ENCODE measurements at regions not wholly inside any gene's neighbourhood (a gene's known extent, or its start where the extent isn't known, plus 50 kb on each side); places are given as distances from the start of the nearest gene placed in this dataset.

GRCh38 chr16:9680019-9680655 is 502.1 kb downstream of the GRIN2A start:
- Histone ChIP-seq H3K36me3 (ENCODE audit: control insufficient read depth, insufficient read depth, low read length) (no peaks in the 10 kb centered on the region), H3K4me3 (ENCODE audit: low read depth, low read length) (no peak overlapping the region), H3K27me3 (ENCODE audit: control insufficient read depth, insufficient read depth, low read length) (no peaks in the 10 kb centered on the region)
- POLR2A ChIA-PET: no interaction called here
- CTCF ChIA-PET: no interaction called here
- TF ChIP-seq CTCF (IDR thresholded peaks at IDR 0.05; ENCODE audit: insufficient read depth, low read depth, low read length): no peak
- no peak for DNase-seq (ENCODE audit: low read depth)

GRCh38 chr16:9680968-9681367 is 501.3 kb downstream of the GRIN2A start:
- DNase-seq (ENCODE audit: low read depth): no peak
- H3K4me3 ChIP-seq (ENCODE audit: low read depth, low read length): no peak overlapping the region
- no peaks in the 10 kb centered on the region for H3K27me3 ChIP-seq (ENCODE audit: control insufficient read depth, insufficient read depth, low read length)
- CTCF ChIA-PET: no interaction called here
- POLR2A ChIA-PET: no interaction called here
- H3K36me3 ChIP-seq (ENCODE audit: control insufficient read depth, insufficient read depth, low read length): no peaks in the 10 kb centered on the region
- no peak for TF ChIP-seq CTCF (IDR thresholded peaks at IDR 0.05; ENCODE audit: insufficient read depth, low read depth, low read length)

- DNase-seq (ENCODE audit: low read depth): no peak
- Histone ChIP-seq H3K36me3 (ENCODE audit: control insufficient read depth, insufficient read depth, low read length) (no peaks in the 10 kb centered on the region), H3K4me3 (ENCODE audit: low read depth, low read length) (no peak overlapping the region), H3K27me3 (ENCODE audit: control insufficient read depth, insufficient read depth, low read length) (no peaks in the 10 kb centered on the region)
- CTCF ChIA-PET: no interaction called here
- TF ChIP-seq CTCF (IDR thresholded peaks at IDR 0.05; ENCODE audit: insufficient read depth, low read depth, low read length): no peak
- POLR2A ChIA-PET: no interaction called here
Measured at GRCh38 chr16:9681508-9681907, 500.7 kb downstream of the GRIN2A start.

GRCh38 chr16:9682320-9682719 is 499.9 kb downstream of the GRIN2A start:
- no peak for DNase-seq (ENCODE audit: low read depth)
- Histone ChIP-seq H3K36me3 (ENCODE audit: control insufficient read depth, insufficient read depth, low read length) (no peaks in the 10 kb centered on the region), H3K27me3 (ENCODE audit: control insufficient read depth, insufficient read depth, low read length) (no peaks in the 10 kb centered on the region), H3K4me3 (ENCODE audit: low read depth, low read length) (no peak overlapping the region)
- ChIA-PET CTCF (interaction anchor here (0.9 kb wide), 1 partner anchor 29 kb away, joined by 4 read pairs; no protein-coding TSS in a partner anchor), POLR2A (no interaction called here)
- TF ChIP-seq CTCF (IDR thresholded peaks at IDR 0.05; ENCODE audit: insufficient read depth, low read depth, low read length): no peak

GRCh38 chr16:9683677-9684076 is 498.6 kb downstream of the GRIN2A start:
- TF ChIP-seq CTCF (IDR thresholded peaks at IDR 0.05; ENCODE audit: insufficient read depth, low read depth, low read length): no peak
- no peak overlapping the region for H3K4me3 ChIP-seq (ENCODE audit: low read depth, low read length)

More at GRCh38 chr16:9683677-9684076, 498.6 kb downstream of the GRIN2A start:
- no peak for DNase-seq (ENCODE audit: low read depth)
- ChIA-PET POLR2A (no interaction called here), CTCF (no interaction called here)
- Histone ChIP-seq H3K27me3 (ENCODE audit: control insufficient read depth, insufficient read depth, low read length) (no peaks in the 10 kb centered on the region), H3K36me3 (ENCODE audit: control insufficient read depth, insufficient read depth, low read length) (no peaks in the 10 kb centered on the region)

All from BJ (cell line).